GM21360 (cell line): ENCODE measurements at regions not wholly inside any gene's neighbourhood (a gene's known extent, or its start where the extent isn't known, plus 50 kb on each side); places are given as distances from the start of the nearest gene placed in this dataset.
"Not testable (repeated sequence)": the region's sequence is repeated elsewhere in the genome, so short reads cannot be mapped to it uniquely, and the experiment has no call there.

Source experiments
- ATAC-seq: cut with Tn5 transposase; IDR thresholded peaks from one replicate; pipeline ENCODE4 v1.9.1; 2021; ENCODE audit warnings: mild to moderate bottlenecking, moderate library complexity; ENCODE audit not compliant: unreplicated experiment

GRCh38 chr7:93830141-93830925 lies 60.2 kb downstream of the TFPI2 start:
- no peak for ATAC-seq

- ATAC-seq = peak; percentile 75
Observed at GRCh38 chr7:93828260-93828659, 62.3 kb downstream of the TFPI2 start.

- ATAC-seq = no peak
Observed at GRCh38 chr7:93823621-93824020, 66.9 kb downstream of the TFPI2 start.

- no peak for ATAC-seq
Observed at GRCh38 chr7:93821463-93821862, 69.1 kb downstream of the TFPI2 start.

GRCh38 chr7:93819699-93820098 lies 70.9 kb downstream of the TFPI2 start:
- ATAC-seq = no peak

GRCh38 chr7:93817526-93817925 lies 73.0 kb downstream of the TFPI2 start:
- no peak for ATAC-seq

- no peak for ATAC-seq
Observed at GRCh38 chr7:93817004-93817403, 73.5 kb downstream of the TFPI2 start.

- no peak for ATAC-seq
Observed at GRCh38 chr7:93813514-93813913, 77.0 kb downstream of the TFPI2 start.

GRCh38 chr7:93812061-93812460 lies 78.5 kb downstream of the TFPI2 start:
- ATAC-seq = no peak

GRCh38 chr7:93811198-93811597 lies 79.4 kb downstream of the TFPI2 start:
- ATAC-seq = no peak

- no peak for ATAC-seq
Observed at GRCh38 chr7:93810561-93810960, 80.0 kb downstream of the TFPI2 start.

- ATAC-seq = no peak
Observed at GRCh38 chr7:93804726-93805125, 85.8 kb downstream of the TFPI2 start.

GRCh38 chr7:93799750-93800357 lies 90.7 kb downstream of the TFPI2 start:
- ATAC-seq = no peak

GRCh38 chr7:93793084-93793697 lies 97.4 kb downstream of the TFPI2 start:
- ATAC-seq = not testable (repeated sequence)

GRCh38 chr7:93779115-93779514 lies 111.4 kb downstream of the TFPI2 start:
- no peak for ATAC-seq

GRCh38 chr7:93778384-93778783 lies 112.2 kb downstream of the TFPI2 start:
- no peak for ATAC-seq

- ATAC-seq = no peak
Observed at GRCh38 chr7:93773446-93773845, 117.1 kb downstream of the TFPI2 start.

- ATAC-seq = no peak
Observed at GRCh38 chr7:93765475-93765874, 125.1 kb downstream of the TFPI2 start.

GRCh38 chr7:93758631-93759030 lies 131.9 kb downstream of the TFPI2 start:
- no peak for ATAC-seq

GRCh38 chr7:93757426-93757825 lies 133.1 kb downstream of the TFPI2 start:
- no peak for ATAC-seq

- no peak for ATAC-seq
Observed at GRCh38 chr7:93756890-93757289, 133.7 kb downstream of the TFPI2 start.

GRCh38 chr7:93751421-93751820 lies 139.1 kb downstream of the TFPI2 start:
- no peak for ATAC-seq
